Astrocyte of the cerebellum (primary cell): ENCODE measurements at regions not wholly inside any gene's neighbourhood (a gene's known extent, or its start where the extent isn't known, plus 50 kb on each side); places are given as distances from the start of the nearest gene placed in this dataset.

Experiments used
- DNase-seq: peaks from one replicate; pipeline ENCODE4 v3.0.0-alpha.2; 2011; ENCODE audit warnings: low read depth
- H3K4me3 ChIP-seq: 2 replicates; pipeline ENCODE4 v1.5.1; 2011; ENCODE audit warnings: mild to moderate bottlenecking, low read depth, low read length, moderate library complexity
- in situ Hi-C: cut with HindIII; loops from 2 replicates; pipeline ENCODE4 v1.10.0; 2017; ENCODE audit warnings: low sequenced_read_pairs
- TF ChIP-seq, protein P1 (sequence below): IDR thresholded peaks from 2 replicates; pipeline ENCODE4 v1.5.1; 2012; ENCODE audit warnings: low read length, low read depth, moderate library complexity, mild to moderate bottlenecking; ENCODE audit errors: missing control alignments

DNA sequence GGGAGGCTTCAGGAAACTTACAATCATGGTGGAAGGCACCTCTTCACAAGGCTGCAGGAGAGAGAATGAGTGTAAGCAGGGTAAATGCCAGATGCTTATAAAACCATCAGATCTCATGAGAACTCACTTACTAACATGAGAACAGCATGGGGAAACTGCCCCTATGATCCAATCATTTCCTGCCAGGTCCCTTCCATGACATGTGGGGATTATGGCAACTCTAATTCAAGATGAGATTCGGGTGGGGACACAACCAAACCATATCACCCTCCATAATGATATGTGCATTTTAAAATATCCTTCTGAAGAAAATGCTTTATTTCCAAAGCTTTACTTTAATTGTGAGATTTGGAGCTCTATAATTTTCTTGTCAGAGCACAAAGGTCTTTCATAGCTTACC lies 154.1 kb upstream of the CENPW start:
- H3K4me3 ChIP-seq: no peak overlapping the region
- in situ Hi-C loops: no loop called here
- TF ChIP-seq, protein P1, sequence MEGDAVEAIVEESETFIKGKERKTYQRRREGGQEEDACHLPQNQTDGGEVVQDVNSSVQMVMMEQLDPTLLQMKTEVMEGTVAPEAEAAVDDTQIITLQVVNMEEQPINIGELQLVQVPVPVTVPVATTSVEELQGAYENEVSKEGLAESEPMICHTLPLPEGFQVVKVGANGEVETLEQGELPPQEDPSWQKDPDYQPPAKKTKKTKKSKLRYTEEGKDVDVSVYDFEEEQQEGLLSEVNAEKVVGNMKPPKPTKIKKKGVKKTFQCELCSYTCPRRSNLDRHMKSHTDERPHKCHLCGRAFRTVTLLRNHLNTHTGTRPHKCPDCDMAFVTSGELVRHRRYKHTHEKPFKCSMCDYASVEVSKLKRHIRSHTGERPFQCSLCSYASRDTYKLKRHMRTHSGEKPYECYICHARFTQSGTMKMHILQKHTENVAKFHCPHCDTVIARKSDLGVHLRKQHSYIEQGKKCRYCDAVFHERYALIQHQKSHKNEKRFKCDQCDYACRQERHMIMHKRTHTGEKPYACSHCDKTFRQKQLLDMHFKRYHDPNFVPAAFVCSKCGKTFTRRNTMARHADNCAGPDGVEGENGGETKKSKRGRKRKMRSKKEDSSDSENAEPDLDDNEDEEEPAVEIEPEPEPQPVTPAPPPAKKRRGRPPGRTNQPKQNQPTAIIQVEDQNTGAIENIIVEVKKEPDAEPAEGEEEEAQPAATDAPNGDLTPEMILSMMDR: no peak
- DNase-seq: no peak

DNA sequence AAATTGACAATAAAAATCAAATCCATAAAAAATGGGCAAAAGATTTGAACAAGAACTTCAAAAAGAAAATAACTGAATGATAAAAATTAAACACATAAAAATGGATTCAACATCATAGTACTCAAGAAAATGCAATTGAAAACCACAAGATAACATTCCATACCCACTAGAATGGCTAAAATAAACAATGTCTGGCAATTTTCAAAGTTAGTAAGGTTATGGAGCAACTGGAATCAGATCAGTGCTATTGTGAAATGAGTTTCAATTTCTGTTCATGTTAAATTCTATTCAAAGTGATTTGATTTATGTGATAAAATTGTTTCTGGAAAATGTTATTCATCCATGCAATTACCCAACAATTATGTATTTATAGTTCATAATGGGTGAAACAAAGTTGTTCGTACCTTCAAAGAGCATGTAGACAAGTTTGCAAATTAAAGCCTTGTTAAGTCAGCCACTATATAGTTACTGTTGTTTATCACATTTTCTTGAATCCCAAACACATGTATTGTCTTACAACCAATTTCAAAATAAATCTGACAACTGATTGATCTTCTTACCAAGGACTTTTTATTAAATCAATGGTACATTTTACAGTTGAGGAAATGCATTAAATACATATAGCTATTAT lies 151.5 kb upstream of the CENPW start:
- in situ Hi-C loops: no loop called here
- no peak overlapping the region for H3K4me3 ChIP-seq
- peak; percentile 60 for DNase-seq
- TF ChIP-seq, protein P1: no peak

DNA sequence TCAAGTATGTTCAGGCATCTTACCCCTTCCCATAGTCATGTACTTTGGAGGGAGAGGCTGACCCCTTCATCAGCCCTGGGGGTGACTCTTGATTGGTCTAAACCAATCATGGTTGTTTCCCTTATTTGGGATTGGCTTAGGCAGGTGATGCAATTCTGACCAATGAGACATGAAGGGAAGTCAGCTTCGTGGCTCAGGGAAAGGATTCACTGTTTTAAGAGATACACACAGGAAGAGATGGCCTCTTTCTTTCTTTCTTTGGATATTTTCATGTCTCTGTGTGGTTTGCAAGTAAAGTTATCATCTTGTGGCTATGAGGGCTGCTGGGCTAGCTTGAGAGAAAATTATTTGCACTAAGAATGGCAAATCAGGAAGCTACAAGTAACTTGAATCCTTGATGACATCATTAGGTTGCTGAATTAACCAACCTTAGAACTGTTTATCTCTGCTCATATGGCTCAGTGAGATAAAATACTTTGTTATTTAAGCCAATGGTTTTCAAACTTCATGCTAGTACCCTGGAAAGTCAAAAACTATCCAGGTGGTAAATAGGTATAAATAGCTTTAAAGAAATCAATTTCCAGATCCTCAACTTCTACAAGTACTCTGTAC lies 144.2 kb upstream of the CENPW start:
- in situ Hi-C loops: no loop called here
- H3K4me3 ChIP-seq: no peak overlapping the region
- TF ChIP-seq, protein P1: no peak
- no peak for DNase-seq

DNA sequence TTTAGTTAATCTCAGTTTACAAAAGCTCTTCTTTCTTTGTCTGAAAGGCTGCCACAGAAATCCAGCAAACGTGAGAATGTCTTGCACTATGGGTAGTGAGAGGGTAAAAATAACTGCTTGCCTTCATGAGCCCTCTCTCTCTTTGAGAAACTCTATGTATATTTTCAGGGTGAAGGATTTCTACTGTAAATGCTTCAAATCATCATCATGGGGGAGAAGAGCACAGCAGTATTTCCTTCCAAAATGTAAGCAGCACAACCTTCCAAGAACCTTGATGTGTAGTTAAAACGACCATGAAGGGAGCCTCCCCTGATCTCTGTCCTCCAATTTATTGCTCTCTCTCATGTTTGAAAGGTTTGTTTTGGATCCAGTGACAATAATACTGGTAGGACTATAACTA lies 141.3 kb upstream of the CENPW start:
- in situ Hi-C loops: no loop called here
- no peak for DNase-seq
- H3K4me3 ChIP-seq: no peak overlapping the region
- TF ChIP-seq, protein P1: no peak

DNA sequence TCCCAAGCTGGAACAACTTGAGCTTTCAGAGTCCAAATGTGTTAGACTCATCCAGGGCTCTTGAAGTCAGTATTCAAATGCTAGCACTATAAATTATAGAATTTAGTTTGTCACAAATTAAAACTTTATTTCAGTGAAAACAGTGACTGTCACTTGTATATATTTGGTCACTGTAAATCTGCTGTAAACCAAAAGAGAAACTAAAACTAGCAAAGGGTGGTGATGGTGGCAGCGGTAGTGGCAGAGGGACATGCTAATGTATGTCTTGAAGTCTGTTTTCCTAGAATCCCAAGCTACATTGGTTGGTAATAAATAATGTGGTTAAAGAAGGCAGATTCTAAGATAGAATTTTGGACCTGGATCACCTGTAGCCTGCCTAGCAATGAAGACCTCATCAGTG lies 140.4 kb upstream of the CENPW start:
- TF ChIP-seq, protein P1: no peak
- no peak for DNase-seq
- H3K4me3 ChIP-seq: no peak overlapping the region
- in situ Hi-C loops: no loop called here

DNA sequence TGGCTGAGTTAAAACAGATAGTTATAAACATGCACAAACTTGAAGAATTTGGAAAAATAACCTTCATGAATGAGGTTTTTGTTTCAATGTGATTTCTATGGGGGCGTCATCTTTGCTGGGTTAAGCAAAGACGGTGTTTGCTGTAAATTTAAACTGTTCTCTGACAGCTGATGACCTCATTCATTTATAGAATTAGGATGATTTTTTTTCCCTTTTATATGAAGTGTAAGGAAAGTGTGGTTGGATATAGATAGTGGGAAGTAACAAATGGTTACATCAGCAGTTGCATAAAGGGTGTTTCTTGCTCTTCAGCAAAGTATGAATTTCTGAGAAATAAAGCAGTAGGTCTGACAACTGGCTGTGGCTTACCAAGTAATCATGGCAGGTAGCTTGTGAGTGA lies 137.2 kb upstream of the CENPW start:
- TF ChIP-seq, protein P1: no peak
- H3K4me3 ChIP-seq: no peak overlapping the region
- in situ Hi-C loops: no loop called here
- DNase-seq: no peak
